MM.1S (cell line): ENCODE measurements at regions not wholly inside any gene's neighbourhood (a gene's known extent, or its start where the extent isn't known, plus 50 kb on each side); places are given as distances from the start of the nearest gene placed in this dataset.

Source experiments
- EZH2 ChIP-seq: fragments of 300-600 bp; sonication (generic); optimal IDR thresholded peaks from 2 replicates; pipeline ENCODE3; 2017; ENCODE audit warnings: low read depth, mild to moderate bottlenecking, antibody characterized with exemption, low read length, mixed read lengths
- EZH2phosphoT487 ChIP-seq: fragments of 300-600 bp; sonication (generic); IDR thresholded peaks from 2 replicates; pipeline ENCODE4 v1.6.1; 2018; ENCODE audit warnings: antibody characterized with exemption, low read length
- TF ChIP-seq, protein P1 (sequence below): fragments of 300-600 bp; sonication (generic); IDR thresholded peaks from 2 replicates; pipeline ENCODE4 v1.5.1; 2016; ENCODE audit warnings: antibody characterized with exemption, low read length, mixed read lengths

GRCh38 chr11:113623114-113623513 lies 83.0 kb downstream of the TMPRSS5 start:
- TF ChIP-seq, protein P1, sequence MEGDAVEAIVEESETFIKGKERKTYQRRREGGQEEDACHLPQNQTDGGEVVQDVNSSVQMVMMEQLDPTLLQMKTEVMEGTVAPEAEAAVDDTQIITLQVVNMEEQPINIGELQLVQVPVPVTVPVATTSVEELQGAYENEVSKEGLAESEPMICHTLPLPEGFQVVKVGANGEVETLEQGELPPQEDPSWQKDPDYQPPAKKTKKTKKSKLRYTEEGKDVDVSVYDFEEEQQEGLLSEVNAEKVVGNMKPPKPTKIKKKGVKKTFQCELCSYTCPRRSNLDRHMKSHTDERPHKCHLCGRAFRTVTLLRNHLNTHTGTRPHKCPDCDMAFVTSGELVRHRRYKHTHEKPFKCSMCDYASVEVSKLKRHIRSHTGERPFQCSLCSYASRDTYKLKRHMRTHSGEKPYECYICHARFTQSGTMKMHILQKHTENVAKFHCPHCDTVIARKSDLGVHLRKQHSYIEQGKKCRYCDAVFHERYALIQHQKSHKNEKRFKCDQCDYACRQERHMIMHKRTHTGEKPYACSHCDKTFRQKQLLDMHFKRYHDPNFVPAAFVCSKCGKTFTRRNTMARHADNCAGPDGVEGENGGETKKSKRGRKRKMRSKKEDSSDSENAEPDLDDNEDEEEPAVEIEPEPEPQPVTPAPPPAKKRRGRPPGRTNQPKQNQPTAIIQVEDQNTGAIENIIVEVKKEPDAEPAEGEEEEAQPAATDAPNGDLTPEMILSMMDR = no peak
- TF ChIP-seq EZH2phosphoT487 = no peak
- no peak for TF ChIP-seq EZH2
